Nephron (organoid): ENCODE measurements at regions not wholly inside any gene's neighbourhood (a gene's known extent, or its start where the extent isn't known, plus 50 kb on each side); places are given as distances from the start of the nearest gene placed in this dataset.
A peak's percentile ranks its signal among the peaks of the same experiment; 100 is the strongest.

Experiments
- H3K27ac Mint-ChIP-seq, 3 experiments: 2 replicates each; pipeline ENCODE4 v1.8.0; 2020; ENCODE audit warnings: mixed read lengths in 3 of 3, mild to moderate bottlenecking in 2 of 3, moderate library complexity in 1 of 3
- H3K27me3 Mint-ChIP-seq: 2 replicates; pipeline ENCODE4 v1.8.0; 2021; ENCODE audit warnings: low read depth, mild to moderate bottlenecking, moderate library complexity, mixed read lengths
- H3K36me3 Mint-ChIP-seq: 2 replicates; pipeline ENCODE4 v1.8.0; 2020; ENCODE audit warnings: low read depth, mixed read lengths
- H3K4me1 Mint-ChIP-seq: 2 replicates; pipeline ENCODE4 v1.8.0; 2020; ENCODE audit warnings: mixed read lengths
- H3K4me3 Mint-ChIP-seq, 3 experiments: 2 replicates each; pipeline ENCODE4 v1.8.0; 2020; ENCODE audit warnings: mild to moderate bottlenecking in 3 of 3, mixed read lengths in 3 of 3, moderate library complexity in 2 of 3
- H3K9me3 Mint-ChIP-seq: 2 replicates; pipeline ENCODE4 v1.8.0; 2020; ENCODE audit warnings: mixed read lengths
- CTCF ChIP-seq, 3 experiments: fragments of 200-600 bp; sonication (generic); IDR thresholded peaks; one replicate each; pipeline ENCODE4 v1.5.0; 2021; ENCODE audit warnings: antibody characterized with exemption in 3 of 3; ENCODE audit not compliant: unreplicated experiment in 3 of 3

- Mint-ChIP-seq H3K27me3 (no peaks in the 10 kb centered on the region), H3K36me3 (no peaks in the 10 kb centered on the region), H3K9me3 (peaks cover 11% of the 10 kb centered on the region), H3K4me3 (no peak overlapping the region), H3K27ac (peak overlapping the region in 1 of 3 experiments; percentile 78), H3K4me1 (peaks cover 12% of the 10 kb centered on the region)
- TF ChIP-seq CTCF (IDR thresholded peaks at IDR 0.05; ENCODE audit: unreplicated experiment in 3 of 3): no peak
Measured at GRCh38 chr5:103498800-103499551, 63.6 kb downstream of the NUDT12 start.

- TF ChIP-seq CTCF (IDR thresholded peaks at IDR 0.05; ENCODE audit: unreplicated experiment in 3 of 3): no peak
- H3K27me3 Mint-ChIP-seq: no peaks in the 10 kb centered on the region
- no peaks in the 10 kb centered on the region for H3K36me3 Mint-ChIP-seq
- peaks cover 11% of the 10 kb centered on the region for H3K9me3 Mint-ChIP-seq
- peaks cover 12% of the 10 kb centered on the region for H3K4me1 Mint-ChIP-seq
- peak overlapping the region in 1 of 3 experiments; percentile 78 for H3K27ac Mint-ChIP-seq
- no peak overlapping the region for H3K4me3 Mint-ChIP-seq
Measured at GRCh38 chr5:103498211-103498610, 64.4 kb downstream of the NUDT12 start.

DNA sequence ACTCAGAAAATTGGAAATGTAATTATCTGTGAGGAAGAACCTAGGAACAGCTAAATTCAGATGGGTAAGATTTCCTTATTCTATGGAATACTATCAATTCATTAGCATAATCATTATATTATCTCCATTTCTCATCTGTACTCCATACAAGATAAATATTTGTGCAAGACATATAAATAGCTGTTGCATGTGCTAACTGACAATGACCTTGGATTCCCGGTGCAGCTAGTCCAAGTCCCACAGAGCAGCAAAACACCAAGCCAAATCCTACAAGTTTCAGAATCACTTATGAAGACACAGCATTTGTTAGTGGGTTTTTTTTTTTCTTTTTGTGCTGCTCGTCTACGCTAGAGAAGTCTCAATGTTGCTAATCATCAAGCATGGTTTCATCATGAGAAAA is 64.8 kb downstream of the NUDT12 start:
- Mint-ChIP-seq H3K4me1 (peaks cover 12% of the 10 kb centered on the region), H3K4me3 (no peak overlapping the region), H3K36me3 (no peaks in the 10 kb centered on the region), H3K9me3 (peaks cover 11% of the 10 kb centered on the region), H3K27ac (peak overlapping the region in 1 of 3 experiments; percentile 78), H3K27me3 (no peaks in the 10 kb centered on the region)
- TF ChIP-seq CTCF (IDR thresholded peaks at IDR 0.05; ENCODE audit: unreplicated experiment in 3 of 3): no peak

GRCh38 chr5:103490030-103490739 is 72.4 kb downstream of the NUDT12 start:
- TF ChIP-seq CTCF (IDR thresholded peaks at IDR 0.05; ENCODE audit: unreplicated experiment in 3 of 3): no peak
- peaks cover 20% of the 10 kb centered on the region for H3K4me1 Mint-ChIP-seq

GRCh38 chr5:103489307-103489706 is 73.3 kb downstream of the NUDT12 start:
- Mint-ChIP-seq H3K9me3 (no peaks in the 10 kb centered on the region), H3K27ac (no peak overlapping the region), H3K36me3 (no peaks in the 10 kb centered on the region), H3K4me1 (peaks cover 20% of the 10 kb centered on the region), H3K4me3 (no peak overlapping the region), H3K27me3 (no peaks in the 10 kb centered on the region)
- no peak for TF ChIP-seq CTCF (IDR thresholded peaks at IDR 0.05; ENCODE audit: unreplicated experiment in 3 of 3)

More at GRCh38 chr5:103490030-103490739, 72.4 kb downstream of the NUDT12 start:
- no peaks in the 10 kb centered on the region for H3K9me3 Mint-ChIP-seq
- no peaks in the 10 kb centered on the region for H3K36me3 Mint-ChIP-seq
- H3K4me3 Mint-ChIP-seq: no peak overlapping the region
- H3K27me3 Mint-ChIP-seq: no peaks in the 10 kb centered on the region
- no peak overlapping the region for H3K27ac Mint-ChIP-seq
